ENCODE measurements at regions not wholly inside any gene's neighbourhood (a gene's known extent, or its start where the extent isn't known, plus 50 kb on each side); places are given as distances from the start of the nearest gene placed in this dataset.

- TF ChIP-seq, protein P1, sequence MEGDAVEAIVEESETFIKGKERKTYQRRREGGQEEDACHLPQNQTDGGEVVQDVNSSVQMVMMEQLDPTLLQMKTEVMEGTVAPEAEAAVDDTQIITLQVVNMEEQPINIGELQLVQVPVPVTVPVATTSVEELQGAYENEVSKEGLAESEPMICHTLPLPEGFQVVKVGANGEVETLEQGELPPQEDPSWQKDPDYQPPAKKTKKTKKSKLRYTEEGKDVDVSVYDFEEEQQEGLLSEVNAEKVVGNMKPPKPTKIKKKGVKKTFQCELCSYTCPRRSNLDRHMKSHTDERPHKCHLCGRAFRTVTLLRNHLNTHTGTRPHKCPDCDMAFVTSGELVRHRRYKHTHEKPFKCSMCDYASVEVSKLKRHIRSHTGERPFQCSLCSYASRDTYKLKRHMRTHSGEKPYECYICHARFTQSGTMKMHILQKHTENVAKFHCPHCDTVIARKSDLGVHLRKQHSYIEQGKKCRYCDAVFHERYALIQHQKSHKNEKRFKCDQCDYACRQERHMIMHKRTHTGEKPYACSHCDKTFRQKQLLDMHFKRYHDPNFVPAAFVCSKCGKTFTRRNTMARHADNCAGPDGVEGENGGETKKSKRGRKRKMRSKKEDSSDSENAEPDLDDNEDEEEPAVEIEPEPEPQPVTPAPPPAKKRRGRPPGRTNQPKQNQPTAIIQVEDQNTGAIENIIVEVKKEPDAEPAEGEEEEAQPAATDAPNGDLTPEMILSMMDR (conservative IDR thresholded peaks at IDR 0.05; ENCODE audit: low read length) = no peak
- no peak for TF ChIP-seq EZH2phosphoT487 (IDR thresholded peaks at IDR 0.05; ENCODE audit: borderline replicate concordance)
These were observed 61.2 kb upstream of the PITX1 start for GRCh38 chr5:135095052-135095715.
